ENCODE measurements at regions not wholly inside any gene's neighbourhood (a gene's known extent, or its start where the extent isn't known, plus 50 kb on each side); places are given as distances from the start of the nearest gene placed in this dataset.

DNA sequence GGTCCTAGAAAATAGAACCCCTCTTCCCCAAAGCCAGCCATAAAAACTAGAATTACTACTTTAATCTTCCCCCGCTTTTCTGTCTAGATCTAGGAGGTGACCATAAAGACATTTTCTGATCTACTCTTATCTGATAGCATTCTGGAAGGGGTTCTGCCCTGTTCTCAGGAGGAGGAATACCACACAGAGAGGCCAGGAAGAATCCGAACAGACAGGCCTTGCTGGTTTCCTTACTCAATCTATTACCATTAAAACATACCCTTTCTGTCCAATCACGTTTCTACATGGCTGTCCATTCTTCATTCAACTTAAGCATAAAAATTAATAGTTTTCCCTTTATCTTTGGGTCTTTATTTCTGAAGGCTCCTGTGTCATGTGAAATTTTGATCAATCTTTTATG is 198.7 kb downstream of the GPAT3 start:
- Histone ChIP-seq H3K27ac (ENCODE audit: extremely low read depth, low read depth, low read length) (no peak overlapping the region), H3K79me2 (ENCODE audit: control insufficient read depth, insufficient read depth, low read length) (no peaks in the 10 kb centered on the region), H3K27me3 (ENCODE audit: control insufficient read depth in 2 of 2, insufficient read depth in 2 of 2, low read length in 2 of 2) (no peaks in the 10 kb centered on the region), H3K9ac (ENCODE audit: insufficient read depth in 1 of 2, low read depth in 2 of 2, low read length in 2 of 2) (no peak overlapping the region), H3K9me3 (replicated peaks; ENCODE audit: control insufficient read depth, insufficient read depth, low read depth, low read length) (no peaks in the 10 kb centered on the region), H3K4me3 (no peak overlapping the region), H3K36me3 (ENCODE audit: control insufficient read depth, insufficient read depth, low read length) (no peaks in the 10 kb centered on the region), H2AFZ (ENCODE audit: low read depth, low read length) (no peak overlapping the region), H3K9me1 (ENCODE audit: control insufficient read depth, insufficient read depth, low read length) (no peaks in the 10 kb centered on the region), H4K20me1 (replicated peaks; ENCODE audit: control insufficient read depth, insufficient read depth, low read length) (no peaks in the 10 kb centered on the region), H3K4me2 (ENCODE audit: insufficient read depth, low read length) (no peak overlapping the region), H3K4me1 (replicated peaks in 1 of 2; ENCODE audit: control insufficient read depth in 2 of 2, insufficient read depth in 2 of 2, low read length in 2 of 2) (no peaks in the 10 kb centered on the region)
- ChIA-PET CTCF (ENCODE audit: low intra/inter-chr PET ratio) (no interaction called here), POLR2A (no interaction called here)
- in situ Hi-C loops (cut with MboI): no loop called here
- TF ChIP-seq SOX6 (IDR thresholded peaks at IDR 0.05) (no peak), SETDB1 (IDR thresholded peaks at IDR 0.05; ENCODE audit: low read length) (no peak), FOXA1 (IDR thresholded peaks at IDR 0.05; ENCODE audit: borderline replicate concordance) (no peak), GTF2A2 (tag; IDR thresholded peaks at IDR 0.05) (no peak), POLR2AphosphoS5 (IDR thresholded peaks at IDR 0.05; ENCODE audit: control insufficient read depth, insufficient read depth, low read depth, low read length) (no peak), PHB (CRISPR knock-in tag; IDR thresholded peaks at IDR 0.05) (no peak), HEY1 (CRISPR knock-in tag; IDR thresholded peaks at IDR 0.05; ENCODE audit: borderline replicate concordance) (no peak)
- intact Hi-C loops (cut with micrococcal nuclease): no loop called here
- ATAC-seq: no peak
- WGBS (ENCODE audit: insufficient coverage, low coverage, missing lambda C conversion rate): 20% methylated on average over 3 of the region's 3 CpGs
- FAIRE-seq: no peak
- no peak for DNase-seq (ENCODE audit: extremely low read depth in 1 of 4, low spot score in 3 of 4)
- BruUV-seq (replicated peaks): no TSS peak

DNA sequence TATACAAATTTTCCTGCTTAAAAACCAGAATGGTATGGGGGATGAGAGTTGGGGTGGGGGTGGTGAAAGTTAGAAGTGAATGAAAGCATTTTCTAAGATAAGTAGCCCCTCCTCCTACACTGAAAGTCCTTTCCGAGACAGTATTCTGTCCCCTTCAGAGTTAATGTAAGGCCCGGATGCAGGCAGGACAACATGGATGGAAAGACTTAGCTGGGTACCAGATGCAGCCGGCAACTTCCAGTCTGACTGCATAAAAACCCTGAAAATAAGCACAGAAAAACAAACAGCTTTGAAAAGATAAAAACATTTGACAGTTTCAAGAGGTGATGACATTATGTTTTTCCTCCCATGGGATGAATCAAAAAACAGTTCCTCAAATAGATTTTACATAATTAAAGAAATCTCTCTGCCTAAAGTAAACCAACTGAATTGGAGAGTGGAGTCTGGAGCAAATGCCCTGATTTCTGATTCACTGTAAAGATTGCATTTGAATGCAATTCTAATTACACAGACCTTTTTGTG is 196.3 kb downstream of the GPAT3 start:
- no TSS peak for BruUV-seq (replicated peaks)

More for the DNA sequence above, 196.3 kb downstream of the GPAT3 start:
- Histone ChIP-seq H3K36me3 (ENCODE audit: control insufficient read depth, insufficient read depth, low read length) (no peaks in the 10 kb centered on the region), H3K4me3 (no peak overlapping the region), H3K27ac (ENCODE audit: extremely low read depth, low read depth, low read length) (no peak overlapping the region), H4K20me1 (replicated peaks; ENCODE audit: control insufficient read depth, insufficient read depth, low read length) (no peaks in the 10 kb centered on the region), H3K4me2 (ENCODE audit: insufficient read depth, low read length) (no peak overlapping the region), H2AFZ (ENCODE audit: low read depth, low read length) (no peak overlapping the region), H3K79me2 (ENCODE audit: control insufficient read depth, insufficient read depth, low read length) (no peaks in the 10 kb centered on the region), H3K9me1 (ENCODE audit: control insufficient read depth, insufficient read depth, low read length) (no peaks in the 10 kb centered on the region), H3K9ac (ENCODE audit: insufficient read depth in 1 of 2, low read depth in 2 of 2, low read length in 2 of 2) (no peak overlapping the region), H3K9me3 (replicated peaks; ENCODE audit: control insufficient read depth, insufficient read depth, low read depth, low read length) (no peaks in the 10 kb centered on the region), H3K27me3 (ENCODE audit: control insufficient read depth in 2 of 2, insufficient read depth in 2 of 2, low read length in 2 of 2) (no peaks in the 10 kb centered on the region), H3K4me1 (replicated peaks in 1 of 2; ENCODE audit: control insufficient read depth in 2 of 2, insufficient read depth in 2 of 2, low read length in 2 of 2) (no peaks in the 10 kb centered on the region)
- FAIRE-seq (no peak), DNase-seq (ENCODE audit: extremely low read depth in 1 of 4, low spot score in 3 of 4) (no peak), ATAC-seq (no peak)
- TF ChIP-seq SNIP1 (IDR thresholded peaks at IDR 0.05; ENCODE audit: low read depth) (no peak), REST (IDR thresholded peaks at IDR 0.05; ENCODE audit: borderline replicate concordance) (0 out of 2 replicates have a peak, but pooled peaks have one; percentile 3), REST (CRISPR knock-in tag; IDR thresholded peaks at IDR 0.05; ENCODE audit: low read depth) (no peak)
- CTCF ChIA-PET (ENCODE audit: low intra/inter-chr PET ratio): interaction anchor here (0.6 kb wide), 1 partner anchor 938 kb away, joined by 3 read pairs; no protein-coding TSS in a partner anchor
- in situ Hi-C loops (cut with MboI): no loop called here
- intact Hi-C loops (cut with micrococcal nuclease): no loop called here
- WGBS (ENCODE audit: insufficient coverage, low coverage, missing lambda C conversion rate): 16% methylated on average over 3 of the region's 3 CpGs
- POLR2A ChIA-PET: interaction anchor here (0.7 to 1.0 kb wide), 2 partner anchors 13 to 117 kb away, joined by 3 read pairs; no protein-coding TSS in a partner anchor

All from K562 (cell line).